SJCRH30 (cell line): ENCODE measurements at regions not wholly inside any gene's neighbourhood (a gene's known extent, or its start where the extent isn't known, plus 50 kb on each side); places are given as distances from the start of the nearest gene placed in this dataset.

Source experiments
- DNase-seq, 2 experiments: peaks; one replicate each; pipeline ENCODE4 v3.0.0-alpha.2; 2015 to 2020
- H3K27ac ChIP-seq: fragments of 250-450 bp; sonication (Bioruptor Pico); 2 replicates; pipeline ENCODE4 v1.5.1; 2020; ENCODE audit warnings: mild to moderate bottlenecking, moderate library complexity
- H3K27me3 ChIP-seq: fragments of 250-450 bp; sonication (Bioruptor Pico); 2 replicates; pipeline ENCODE4 v1.5.1; 2020; ENCODE audit warnings: mild to moderate bottlenecking, moderate library complexity
- H3K36me3 ChIP-seq: fragments of 250-450 bp; sonication (Bioruptor Pico); 2 replicates; pipeline ENCODE4 v1.5.1; 2020; ENCODE audit warnings: mild to moderate bottlenecking, moderate library complexity
- H3K4me1 ChIP-seq: fragments of 250-450 bp; sonication (Bioruptor Pico); 2 replicates; pipeline ENCODE4 v1.5.1; 2020; ENCODE audit warnings: mild to moderate bottlenecking, moderate library complexity
- H3K4me3 ChIP-seq: fragments of 250-450 bp; sonication (Bioruptor Pico); 2 replicates; pipeline ENCODE4 v1.5.1; 2020; ENCODE audit warnings: mild to moderate bottlenecking, moderate library complexity
- H3K9me3 ChIP-seq: fragments of 250-450 bp; sonication (Bioruptor Pico); replicated peaks from 2 replicates; pipeline ENCODE4 v1.5.1; 2020; ENCODE audit warnings: mild to moderate bottlenecking, moderate library complexity

GRCh38 chr9:515665-516064 lies 301.0 kb downstream of the DOCK8 start:
- DNase-seq, result no peak
- Histone ChIP-seq H3K4me3 (no peak overlapping the region), H3K27me3 (no peaks in the 10 kb centered on the region), H3K9me3 (no peaks in the 10 kb centered on the region; the same call in 1 of the 2 replicates), H3K27ac (no peak overlapping the region), H3K4me1 (no peaks in the 10 kb centered on the region), H3K36me3 (no peaks in the 10 kb centered on the region)

GRCh38 chr9:517993-518392 lies 303.3 kb downstream of the DOCK8 start:
- no peaks in the 10 kb centered on the region for H3K27me3 ChIP-seq
- no peaks in the 10 kb centered on the region; the same call in 1 of the 2 replicates for H3K9me3 ChIP-seq
- no peak overlapping the region for H3K4me3 ChIP-seq
- no peaks in the 10 kb centered on the region for H3K36me3 ChIP-seq
- H3K27ac ChIP-seq, result no peak overlapping the region
- H3K4me1 ChIP-seq, result no peaks in the 10 kb centered on the region
- DNase-seq, result no peak

GRCh38 chr9:518540-518939 lies 303.9 kb downstream of the DOCK8 start:
- Histone ChIP-seq H3K36me3 (no peaks in the 10 kb centered on the region), H3K27ac (no peak overlapping the region), H3K9me3 (no peaks in the 10 kb centered on the region; the same call in 1 of the 2 replicates), H3K4me1 (no peaks in the 10 kb centered on the region), H3K4me3 (no peak overlapping the region), H3K27me3 (no peaks in the 10 kb centered on the region)
- no peak for DNase-seq

GRCh38 chr9:519579-519978 lies 304.9 kb downstream of the DOCK8 start:
- H3K27me3 ChIP-seq, result no peaks in the 10 kb centered on the region
- no peak for DNase-seq
- H3K4me3 ChIP-seq, result no peak overlapping the region
- no peaks in the 10 kb centered on the region for H3K36me3 ChIP-seq
- H3K9me3 ChIP-seq, result no peaks in the 10 kb centered on the region; the same call in 1 of the 2 replicates
- no peak overlapping the region for H3K27ac ChIP-seq
- H3K4me1 ChIP-seq, result no peaks in the 10 kb centered on the region

GRCh38 chr9:520302-520701 lies 305.6 kb downstream of the DOCK8 start:
- no peak for DNase-seq
- no peaks in the 10 kb centered on the region for H3K36me3 ChIP-seq
- no peak overlapping the region for H3K27ac ChIP-seq
- H3K9me3 ChIP-seq, result no peaks in the 10 kb centered on the region; the same call in 1 of the 2 replicates
- no peaks in the 10 kb centered on the region for H3K4me1 ChIP-seq
- H3K4me3 ChIP-seq, result no peak overlapping the region
- H3K27me3 ChIP-seq, result no peaks in the 10 kb centered on the region

- H3K9me3 ChIP-seq, result no peaks in the 10 kb centered on the region
- H3K27ac ChIP-seq, result no peak overlapping the region
- H3K27me3 ChIP-seq, result no peaks in the 10 kb centered on the region
- no peak for DNase-seq
- no peaks in the 10 kb centered on the region for H3K4me1 ChIP-seq
- H3K36me3 ChIP-seq, result no peaks in the 10 kb centered on the region
- no peak overlapping the region for H3K4me3 ChIP-seq
Measured at GRCh38 chr9:522190-522589, 307.5 kb downstream of the DOCK8 start.

GRCh38 chr9:522658-523057 lies 308.0 kb downstream of the DOCK8 start:
- Histone ChIP-seq H3K4me1 (no peaks in the 10 kb centered on the region), H3K36me3 (no peaks in the 10 kb centered on the region), H3K27me3 (no peaks in the 10 kb centered on the region), H3K27ac (no peak overlapping the region), H3K4me3 (no peak overlapping the region), H3K9me3 (no peaks in the 10 kb centered on the region)
- DNase-seq, result no peak

GRCh38 chr9:523444-523843 lies 308.8 kb downstream of the DOCK8 start:
- Histone ChIP-seq H3K4me1 (no peaks in the 10 kb centered on the region), H3K36me3 (no peaks in the 10 kb centered on the region), H3K4me3 (no peak overlapping the region), H3K27ac (no peak overlapping the region), H3K27me3 (no peaks in the 10 kb centered on the region), H3K9me3 (no peaks in the 10 kb centered on the region)
- no peak for DNase-seq

GRCh38 chr9:524008-524407 lies 309.3 kb downstream of the DOCK8 start:
- Histone ChIP-seq H3K4me3 (no peak overlapping the region), H3K27ac (no peak overlapping the region), H3K4me1 (no peaks in the 10 kb centered on the region), H3K9me3 (no peaks in the 10 kb centered on the region), H3K36me3 (no peaks in the 10 kb centered on the region), H3K27me3 (no peaks in the 10 kb centered on the region)
- no peak for DNase-seq

GRCh38 chr9:526904-527591 lies 312.4 kb downstream of the DOCK8 start:
- no peak for DNase-seq
- H3K9me3 ChIP-seq, result no peaks in the 10 kb centered on the region

GRCh38 chr9:529731-530130 lies 311.8 kb upstream of the DMRT1 start:
- Histone ChIP-seq H3K27me3 (no peaks in the 10 kb centered on the region), H3K27ac (no peak overlapping the region), H3K36me3 (no peaks in the 10 kb centered on the region), H3K9me3 (no peaks in the 10 kb centered on the region), H3K4me1 (no peaks in the 10 kb centered on the region), H3K4me3 (no peak overlapping the region)
- no peak for DNase-seq

More at GRCh38 chr9:526904-527591, 312.4 kb downstream of the DOCK8 start:
- no peaks in the 10 kb centered on the region for H3K27me3 ChIP-seq
- no peak overlapping the region for H3K4me3 ChIP-seq
- H3K27ac ChIP-seq, result no peak overlapping the region
- no peaks in the 10 kb centered on the region for H3K4me1 ChIP-seq
- no peaks in the 10 kb centered on the region for H3K36me3 ChIP-seq

- DNase-seq, result no peak
- no peak overlapping the region for H3K27ac ChIP-seq
- H3K4me1 ChIP-seq, result no peaks in the 10 kb centered on the region
- H3K9me3 ChIP-seq, result no peaks in the 10 kb centered on the region
- H3K27me3 ChIP-seq, result no peaks in the 10 kb centered on the region
- H3K36me3 ChIP-seq, result no peaks in the 10 kb centered on the region
- H3K4me3 ChIP-seq, result no peak overlapping the region
Measured at GRCh38 chr9:530681-531080, 310.8 kb upstream of the DMRT1 start.

- Histone ChIP-seq H3K27ac (no peak overlapping the region), H3K4me1 (peaks cover 10% of the 10 kb centered on the region), H3K9me3 (no peaks in the 10 kb centered on the region)
Measured at GRCh38 chr9:532707-533106, 308.8 kb upstream of the DMRT1 start.

GRCh38 chr9:534886-535285 lies 306.6 kb upstream of the DMRT1 start:
- Histone ChIP-seq H3K27ac (no peak overlapping the region), H3K4me1 (peaks cover 10% of the 10 kb centered on the region), H3K9me3 (no peaks in the 10 kb centered on the region), H3K4me3 (no peak overlapping the region), H3K36me3 (no peaks in the 10 kb centered on the region), H3K27me3 (no peaks in the 10 kb centered on the region)
- no peak for DNase-seq

More at GRCh38 chr9:532707-533106, 308.8 kb upstream of the DMRT1 start:
- Histone ChIP-seq H3K27me3 (no peaks in the 10 kb centered on the region), H3K36me3 (no peaks in the 10 kb centered on the region), H3K4me3 (no peak overlapping the region)
- no peak for DNase-seq

- Histone ChIP-seq H3K9me3 (no peaks in the 10 kb centered on the region), H3K4me1 (peaks cover 10% of the 10 kb centered on the region), H3K27ac (no peak overlapping the region), H3K4me3 (no peak overlapping the region), H3K27me3 (no peaks in the 10 kb centered on the region), H3K36me3 (no peaks in the 10 kb centered on the region)
- no peak for DNase-seq
Measured at GRCh38 chr9:535356-535755, 306.1 kb upstream of the DMRT1 start.
